Activated T-cell treated with anti-CD3 and anti-CD28 coated beads, Interleukin-2, amount 50 U/mL, for 72 hours (primary cell): ENCODE measurements at regions not wholly inside any gene's neighbourhood (a gene's known extent, or its start where the extent isn't known, plus 50 kb on each side); places are given as distances from the start of the nearest gene placed in this dataset.
"Not testable (repeated sequence)": the region's sequence is repeated elsewhere in the genome, so short reads cannot be mapped to it uniquely, and the experiment has no call there.

Experiments
- ATAC-seq, 2 donors: fragments of 150-1000 bp; cut with Tn5 transposase; replicated peaks in 1 of 2; 2 replicates each; pipeline ENCODE4 v1.10.0; 2021; ENCODE audit warnings: moderate library complexity in 2 of 2, mild to moderate bottlenecking in 1 of 2
- DNase-seq, 2 donors: peaks; one replicate each; pipeline ENCODE4 v3.0.0; 2021 to 2022; ENCODE audit warnings: mixed read lengths in 1 of 2
- H3K27ac Mint-ChIP-seq: one replicate; pipeline ENCODE4 v1.8.0; 2022; ENCODE audit warnings: mild to moderate bottlenecking, moderate library complexity, mixed read lengths
- H3K27me3 Mint-ChIP-seq: one replicate; pipeline ENCODE4 v1.8.0; 2022; ENCODE audit warnings: low read depth, mixed read lengths
- H3K36me3 Mint-ChIP-seq, 2 donors: one replicate each; pipeline ENCODE4 v1.8.0; 2022; ENCODE audit warnings: mixed read lengths in 2 of 2, mild to moderate bottlenecking in 1 of 2; ENCODE audit not compliant: insufficient read depth in 2 of 2
- H3K4me1 Mint-ChIP-seq: one replicate; pipeline ENCODE4 v1.8.0; 2022; ENCODE audit warnings: low read depth, mixed read lengths
- H3K4me3 Mint-ChIP-seq, 2 donors: one replicate each; pipeline ENCODE4 v1.8.0; 2022; ENCODE audit warnings: mild to moderate bottlenecking in 2 of 2, mixed read lengths in 2 of 2, moderate library complexity in 2 of 2
- H3K9me3 Mint-ChIP-seq, 2 donors: one replicate each; pipeline ENCODE4 v1.8.0; 2022; ENCODE audit warnings: mixed read lengths in 2 of 2

DNA sequence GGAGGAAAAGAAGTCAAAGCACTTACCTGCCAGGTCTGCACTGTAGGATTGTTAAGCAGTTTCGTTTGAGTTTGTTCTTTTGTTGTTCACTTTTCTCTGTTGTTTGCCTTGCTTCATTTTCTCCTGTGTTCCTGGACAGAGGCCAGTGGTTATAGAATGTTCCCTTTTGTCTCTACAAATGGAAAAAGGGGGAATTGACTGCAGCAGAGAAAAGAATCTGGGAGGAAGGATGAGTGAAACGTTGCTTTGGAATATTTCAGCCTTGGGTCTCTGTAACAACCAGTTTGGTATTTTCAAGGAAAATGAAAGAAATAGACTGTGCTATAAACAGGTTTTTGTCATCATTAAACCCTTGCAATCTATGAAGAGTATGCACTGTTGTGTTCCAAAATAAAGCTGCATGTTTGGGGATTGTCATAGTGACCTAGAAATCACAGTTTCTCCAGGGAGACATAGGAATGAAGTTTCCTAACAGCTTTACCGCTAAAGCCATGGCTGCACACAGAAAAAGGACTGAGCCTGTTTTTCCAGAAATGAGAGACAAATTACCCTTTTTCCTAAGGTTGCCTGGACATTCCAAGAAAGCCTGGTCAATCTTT is 60.8 kb upstream of the HABP2 start:
- H3K9me3 Mint-ChIP-seq = no peaks in the 10 kb centered on the region
- no peaks in the 10 kb centered on the region for H3K36me3 Mint-ChIP-seq
- DNase-seq (no peak), ATAC-seq (no peak)
- no peak overlapping the region for H3K27ac Mint-ChIP-seq
- no peaks in the 10 kb centered on the region for H3K27me3 Mint-ChIP-seq
- H3K4me3 Mint-ChIP-seq = no peak overlapping the region
- no peaks in the 10 kb centered on the region for H3K4me1 Mint-ChIP-seq

DNA sequence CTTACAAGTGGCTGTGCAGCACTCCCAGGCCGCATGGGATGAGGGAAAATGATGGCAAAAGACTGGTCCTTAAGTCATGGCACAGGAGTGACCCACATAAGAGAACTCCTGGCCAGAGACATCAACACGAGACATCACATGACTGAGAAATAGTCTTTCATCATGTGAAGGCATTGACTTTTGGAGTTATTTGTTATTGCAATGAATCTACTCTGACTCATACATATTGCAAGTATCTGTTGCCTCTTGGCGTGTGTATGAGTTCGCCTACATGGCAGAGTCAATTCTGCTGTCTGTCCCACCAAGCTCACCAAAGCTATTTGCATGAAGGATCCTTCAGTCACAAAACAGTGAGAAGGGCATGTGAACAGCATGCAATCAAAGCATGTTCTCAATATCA is 59.7 kb upstream of the HABP2 start:
- H3K9me3 Mint-ChIP-seq = no peaks in the 10 kb centered on the region
- no peak for ATAC-seq
- H3K36me3 Mint-ChIP-seq = no peaks in the 10 kb centered on the region
- H3K4me1 Mint-ChIP-seq = no peaks in the 10 kb centered on the region
- H3K27ac Mint-ChIP-seq = no peak overlapping the region
- H3K4me3 Mint-ChIP-seq = no peak overlapping the region
- H3K27me3 Mint-ChIP-seq = no peaks in the 10 kb centered on the region
- DNase-seq = no peak

DNA sequence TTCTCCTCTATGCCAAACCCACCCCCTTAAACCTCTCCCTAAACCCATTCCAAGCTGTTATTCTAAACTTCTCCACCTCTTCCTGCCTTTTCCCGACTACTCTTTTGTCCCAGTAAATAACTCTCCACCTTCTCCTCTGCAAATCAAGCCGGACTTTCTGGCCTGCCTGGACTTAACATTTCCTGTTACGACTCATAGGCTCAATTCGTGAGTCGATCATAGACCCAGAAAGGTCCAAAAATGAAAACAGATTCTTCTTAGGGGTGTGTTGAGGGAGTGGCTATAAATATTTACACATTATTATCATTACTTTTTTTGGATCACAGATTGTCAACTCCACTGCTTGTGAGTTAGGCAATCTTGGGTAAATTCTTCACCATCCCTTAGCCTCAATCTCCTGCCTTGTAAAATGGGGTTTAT is 59.0 kb upstream of the HABP2 start:
- DNase-seq = no peak
- no peaks in the 10 kb centered on the region for H3K4me1 Mint-ChIP-seq
- no peaks in the 10 kb centered on the region for H3K27me3 Mint-ChIP-seq
- H3K27ac Mint-ChIP-seq = no peak overlapping the region
- no peak for ATAC-seq
- no peaks in the 10 kb centered on the region for H3K9me3 Mint-ChIP-seq
- no peak overlapping the region for H3K4me3 Mint-ChIP-seq
- no peaks in the 10 kb centered on the region for H3K36me3 Mint-ChIP-seq

DNA sequence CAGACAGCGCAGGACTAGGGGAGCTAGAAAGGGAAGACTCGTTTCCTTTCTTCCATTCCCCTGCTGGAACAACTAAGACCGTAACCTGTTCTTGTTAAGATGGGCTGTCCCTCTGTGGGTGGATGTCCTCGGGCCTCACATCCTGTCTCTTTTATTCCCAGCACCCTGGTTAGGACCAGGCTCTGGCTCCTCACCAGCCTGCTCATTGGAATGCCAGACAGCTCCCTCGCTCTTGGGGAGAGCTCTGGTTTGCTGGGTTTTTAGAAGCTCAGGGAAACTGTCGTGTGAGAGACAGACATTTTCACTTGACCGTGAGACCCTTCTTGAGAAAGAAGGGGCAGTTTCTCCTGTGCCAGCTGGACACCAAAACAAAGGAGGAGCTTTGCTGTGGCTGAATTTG is 58.1 kb upstream of the HABP2 start:
- H3K36me3 Mint-ChIP-seq = no peaks in the 10 kb centered on the region
- no peaks in the 10 kb centered on the region for H3K4me1 Mint-ChIP-seq
- no peaks in the 10 kb centered on the region for H3K9me3 Mint-ChIP-seq
- no peak overlapping the region for H3K4me3 Mint-ChIP-seq
- no peak overlapping the region for H3K27ac Mint-ChIP-seq
- DNase-seq (no peak), ATAC-seq (no peak)
- peaks cover 6% of the 10 kb centered on the region for H3K27me3 Mint-ChIP-seq

DNA sequence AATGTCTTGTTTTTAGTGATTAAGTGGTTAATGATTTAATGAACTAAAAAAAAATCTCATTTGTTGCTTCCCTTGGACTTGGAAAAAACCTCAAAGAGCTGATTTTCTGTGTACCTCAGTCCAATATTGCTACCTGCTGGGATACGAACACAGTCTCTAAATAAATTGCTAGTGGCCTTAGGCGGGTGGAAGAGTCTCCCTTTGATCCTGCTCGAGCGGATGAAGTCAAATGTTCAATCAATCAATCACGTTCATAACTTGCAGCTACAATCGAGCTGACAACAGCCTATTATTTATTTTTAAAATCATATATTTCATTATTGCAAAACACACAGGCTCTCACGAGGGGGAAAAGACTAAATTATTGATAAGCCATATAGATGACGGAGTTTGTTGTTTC is 57.3 kb upstream of the HABP2 start:
- ATAC-seq (no peak), DNase-seq (no peak)
- Mint-ChIP-seq H3K9me3 (no peaks in the 10 kb centered on the region), H3K36me3 (no peaks in the 10 kb centered on the region), H3K27ac (no peak overlapping the region), H3K4me1 (no peaks in the 10 kb centered on the region), H3K4me3 (no peak overlapping the region), H3K27me3 (peaks cover 10% of the 10 kb centered on the region)

DNA sequence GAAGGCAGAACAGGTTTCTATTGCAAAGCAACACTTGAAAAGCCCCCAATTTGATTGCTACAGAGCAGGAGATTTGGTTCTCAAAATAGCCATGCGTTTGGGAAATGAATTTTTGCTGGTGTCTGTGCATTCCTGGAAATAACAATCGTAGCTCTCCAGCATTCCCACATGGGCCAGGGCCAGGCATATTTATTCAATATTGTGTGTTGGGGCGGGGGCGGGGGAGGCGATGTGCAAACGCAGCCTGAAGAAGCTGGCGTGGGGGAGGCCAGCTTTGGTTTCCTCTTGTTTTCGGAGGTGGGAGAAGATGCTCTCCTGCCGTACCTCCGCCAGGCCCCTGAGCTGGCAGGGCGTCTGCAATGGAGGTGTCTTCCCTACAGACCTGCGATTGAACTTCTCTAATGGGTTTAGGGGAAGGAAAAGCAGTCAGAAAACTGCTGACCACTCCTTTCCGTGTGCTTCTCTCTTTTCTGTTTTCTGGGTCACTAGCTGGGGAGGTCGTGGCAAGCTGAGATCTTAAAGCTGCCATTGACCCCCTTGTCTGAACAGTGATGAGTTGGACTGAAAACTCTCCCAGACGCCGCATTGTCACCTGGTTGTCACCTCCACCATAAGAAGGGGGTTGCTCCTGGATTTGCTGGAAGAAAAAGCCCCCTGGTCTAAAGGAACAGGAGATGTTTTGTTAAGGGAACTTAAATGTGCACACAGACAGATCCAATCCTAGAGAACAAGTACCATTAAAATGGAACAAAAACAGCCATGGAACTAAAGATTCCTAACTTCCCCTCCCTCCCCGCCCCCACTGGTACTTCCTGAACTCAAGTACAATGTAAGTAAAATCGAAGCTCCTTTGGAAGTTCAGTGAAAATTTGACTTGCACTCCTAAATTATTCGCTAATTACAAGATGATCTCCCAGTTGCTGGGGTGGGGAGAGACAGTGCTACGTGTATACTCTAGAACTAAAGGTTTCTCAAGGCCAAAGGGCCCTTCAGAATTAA is 56.4 kb upstream of the HABP2 start:
- Mint-ChIP-seq H3K27me3 (peaks cover 10% of the 10 kb centered on the region), H3K9me3 (no peaks in the 10 kb centered on the region), H3K36me3 (no peaks in the 10 kb centered on the region), H3K27ac (no peak overlapping the region), H3K4me1 (no peaks in the 10 kb centered on the region), H3K4me3 (no peak overlapping the region)
- DNase-seq (no peak), ATAC-seq (no peak)

DNA sequence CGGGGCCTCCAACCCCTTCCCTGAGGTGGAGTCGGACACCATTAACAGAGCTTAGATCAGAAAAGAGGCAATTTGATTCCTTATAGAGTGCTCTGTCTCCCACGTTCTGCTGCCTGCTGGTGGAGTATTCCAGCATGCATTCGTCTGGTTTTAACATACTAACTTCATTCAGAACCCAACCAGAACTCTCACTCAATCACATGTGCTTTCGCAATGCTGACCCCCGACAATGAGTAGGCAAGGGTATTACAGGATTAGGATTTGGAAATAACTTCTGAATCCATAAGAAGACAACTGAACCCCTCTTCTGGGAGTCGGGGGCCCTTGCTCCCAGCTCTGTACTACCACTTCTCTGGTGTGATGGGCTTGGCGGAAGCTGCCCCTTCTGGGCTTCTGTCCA is 55.7 kb upstream of the HABP2 start:
- ATAC-seq = no peak
- peaks cover 10% of the 10 kb centered on the region for H3K27me3 Mint-ChIP-seq
- H3K36me3 Mint-ChIP-seq = no peaks in the 10 kb centered on the region

DNA sequence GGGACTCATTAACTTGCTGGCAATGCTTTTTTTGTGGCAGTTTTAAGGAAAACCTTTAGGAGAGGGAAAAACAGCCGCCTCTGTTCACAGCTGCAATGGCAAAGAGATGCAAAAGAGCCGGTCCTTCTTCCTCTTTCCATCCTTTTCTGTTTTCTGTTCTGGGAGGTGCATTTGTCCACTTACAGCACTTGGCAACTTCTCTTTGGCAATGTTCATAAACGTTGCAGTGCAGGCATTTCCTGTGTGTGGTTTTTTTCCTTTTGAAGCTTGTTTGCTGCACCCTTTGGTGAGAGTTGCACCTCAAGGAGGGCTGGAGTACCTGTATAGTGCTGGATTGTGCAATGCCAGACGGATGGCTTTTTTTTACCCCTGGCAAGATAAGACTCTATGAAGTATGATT is 53.9 kb upstream of the HABP2 start:
- Mint-ChIP-seq H3K4me3 (no peak overlapping the region), H3K36me3 (no peaks in the 10 kb centered on the region), H3K9me3 (no peaks in the 10 kb centered on the region), H3K27ac (no peak overlapping the region), H3K27me3 (peaks cover 10% of the 10 kb centered on the region), H3K4me1 (no peaks in the 10 kb centered on the region)
- DNase-seq (no peak), ATAC-seq (no peak)

More for the DNA sequence above, 55.7 kb upstream of the HABP2 start:
- Mint-ChIP-seq H3K27ac (no peak overlapping the region), H3K9me3 (no peaks in the 10 kb centered on the region), H3K4me3 (no peak overlapping the region), H3K4me1 (no peaks in the 10 kb centered on the region)
- no peak for DNase-seq

DNA sequence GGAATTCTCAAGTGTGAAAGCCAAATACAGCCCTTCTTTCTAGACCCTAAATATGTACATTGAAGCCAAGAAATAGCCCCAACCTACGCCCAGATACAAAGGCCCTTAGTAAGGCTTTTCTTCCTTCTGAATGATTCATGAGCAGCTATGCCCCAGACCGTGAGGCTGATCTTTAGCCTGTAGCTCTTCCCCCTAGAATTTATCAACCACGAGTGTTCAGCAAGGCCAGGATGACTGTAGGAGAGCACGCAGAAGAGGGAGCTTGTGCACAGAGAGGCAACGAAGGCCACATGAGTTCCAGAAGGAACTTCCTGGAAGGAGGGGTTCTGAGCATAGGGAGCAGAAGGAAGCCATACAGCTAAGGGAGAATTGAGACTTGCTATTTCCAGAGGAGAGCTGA is 53.0 kb upstream of the HABP2 start:
- no peaks in the 10 kb centered on the region for H3K36me3 Mint-ChIP-seq
- no peaks in the 10 kb centered on the region for H3K4me1 Mint-ChIP-seq
- DNase-seq (no peak), ATAC-seq (no peak)
- H3K27ac Mint-ChIP-seq = no peak overlapping the region
- H3K9me3 Mint-ChIP-seq = no peaks in the 10 kb centered on the region
- H3K4me3 Mint-ChIP-seq = no peak overlapping the region
- H3K27me3 Mint-ChIP-seq = peaks cover 10% of the 10 kb centered on the region

DNA sequence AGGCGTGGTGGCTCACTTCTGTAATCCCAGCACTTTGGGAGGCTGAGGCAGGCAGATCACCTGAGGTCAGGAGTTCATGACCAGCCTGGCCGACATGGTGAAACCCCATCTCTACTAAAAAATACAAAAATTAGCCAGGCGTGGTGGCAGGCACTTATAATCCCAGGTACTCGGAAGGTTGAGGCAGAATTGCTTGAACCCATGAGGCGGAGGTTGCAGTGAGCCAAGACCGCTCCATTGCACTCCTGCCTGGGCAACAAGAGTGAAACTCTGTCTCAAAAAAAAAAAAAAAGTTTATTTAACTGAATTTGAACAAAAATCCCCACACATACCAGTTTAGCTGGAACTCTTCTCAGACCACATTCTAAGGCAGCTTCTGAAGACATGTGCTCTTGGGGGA is 51.8 kb upstream of the HABP2 start:
- H3K9me3 Mint-ChIP-seq, DNase-seq, H3K36me3 Mint-ChIP-seq, ATAC-seq, H3K27me3 Mint-ChIP-seq, H3K4me1 Mint-ChIP-seq, H3K27ac Mint-ChIP-seq, H3K4me3 Mint-ChIP-seq: not testable (repeated sequence)
